GM12864 (cell line): ENCODE measurements at regions not wholly inside any gene's neighbourhood (a gene's known extent, or its start where the extent isn't known, plus 50 kb on each side); places are given as distances from the start of the nearest gene placed in this dataset.

Experiments
- DNase-seq: peaks from one replicate; pipeline ENCODE4 v3.0.0-alpha.2; 2011; ENCODE audit warnings: low read depth
- H3K4me3 ChIP-seq: 2 replicates; pipeline ENCODE4 v1.5.1; 2011; ENCODE audit warnings: mild to moderate bottlenecking, low read depth, low read length, control low read depth
- CTCF ChIP-seq: IDR thresholded peaks from 2 replicates; pipeline ENCODE4 v1.5.1; 2011; ENCODE audit warnings: low read depth, mild to moderate bottlenecking, moderate library complexity, low read length, control low read depth, inconsistent platforms; ENCODE audit errors: missing control alignments

- H3K4me3 ChIP-seq = no peak overlapping the region
- no peak for TF ChIP-seq CTCF
- DNase-seq = no peak
Observed at GRCh38 chr2:138121666-138122661, 157.7 kb downstream of the HNMT start.

GRCh38 chr2:138122891-138123290 lies 158.6 kb downstream of the HNMT start:
- DNase-seq = no peak
- no peak overlapping the region for H3K4me3 ChIP-seq
- TF ChIP-seq CTCF = no peak

- TF ChIP-seq CTCF = no peak
- H3K4me3 ChIP-seq = no peak overlapping the region
Observed at GRCh38 chr2:138123741-138124140, 159.5 kb downstream of the HNMT start.

GRCh38 chr2:138124521-138124920 lies 160.2 kb downstream of the HNMT start:
- TF ChIP-seq CTCF = no peak
- no peak overlapping the region for H3K4me3 ChIP-seq
- DNase-seq = no peak

More at GRCh38 chr2:138123741-138124140, 159.5 kb downstream of the HNMT start:
- DNase-seq = no peak

- DNase-seq = no peak
Observed at GRCh38 chr2:138125306-138126288, 161.3 kb downstream of the HNMT start.

More at GRCh38 chr2:138125306-138126288, 161.3 kb downstream of the HNMT start:
- no peak overlapping the region for H3K4me3 ChIP-seq
- TF ChIP-seq CTCF = no peak
